Transverse colon (tissue), 4 donors: ENCODE measurements at regions not wholly inside any gene's neighbourhood (a gene's known extent, or its start where the extent isn't known, plus 50 kb on each side); places are given as distances from the start of the nearest gene placed in this dataset.

ENCODE experiments used
- DNase-seq: peaks from one replicate; pipeline ENCODE4 v3.0.0-alpha.2; 2019
- H3K27ac ChIP-seq, 4 donors: fragments of 200-600 bp; sonication (generic); 2 replicates each; pipeline ENCODE4 v1.5.1; 2016 to 2018; ENCODE audit warnings: inconsistent platforms in 4 of 4
- H3K27me3 ChIP-seq: fragments of 200-600 bp; sonication (generic); 2 replicates; pipeline ENCODE4 v1.5.1; 2017; ENCODE audit warnings: inconsistent platforms
- H3K36me3 ChIP-seq, 4 donors: fragments of 200-600 bp; sonication (generic); 2 replicates each; pipeline ENCODE4 v1.5.1; 2017 to 2019; ENCODE audit warnings: inconsistent platforms in 4 of 4
- H3K4me1 ChIP-seq, 4 donors: fragments of 200-600 bp; sonication (generic); 2 replicates each; pipeline ENCODE4 v1.5.1; 2017 to 2020; ENCODE audit warnings: inconsistent platforms in 4 of 4
- H3K4me3 ChIP-seq, 4 donors: fragments of 200-600 bp; sonication (generic); 1 replicate in 1 of 4; 2 replicates in 3 of 4; pipeline versions ENCODE4 v1.5.1 to v1.6.1; 2017 to 2019; ENCODE audit warnings: inconsistent platforms in 4 of 4
- H3K9me3 ChIP-seq, 2 donors: fragments of 200-600 bp; sonication (generic); 2 replicates each; pipeline ENCODE4 v1.5.1; 2017 to 2019; ENCODE audit warnings: inconsistent platforms in 2 of 2
- EP300 ChIP-seq: sonication (generic); formaldehyde crosslinking; IDR thresholded peaks from one replicate; pipeline ENCODE4 v1.6.1; 2017; ENCODE audit warnings: antibody characterized with exemption, low read depth
- POLR2A ChIP-seq: fragments of 450-650 bp; IDR thresholded peaks from one replicate; pipeline ENCODE4 v1.6.1; 2016; ENCODE audit warnings: antibody characterized with exemption, mild to moderate bottlenecking, moderate library complexity
- POLR2AphosphoS5 ChIP-seq, 3 donors: sonication (generic); formaldehyde crosslinking; IDR thresholded peaks; one replicate each; pipeline ENCODE4 v1.6.1; 2016; ENCODE audit warnings: antibody characterized with exemption in 3 of 3
- WGBS, 2 donors: methylation state at CpG; one replicate each; pipeline ENCODE4 v1.1.5; 2018; ENCODE audit warnings: low coverage in 1 of 2; 5-methylcytosine and 5-hydroxymethylcytosine counted together
- in situ Hi-C, 4 donors: fragments of 200-750 bp; cut with MboI; loops; one replicate each; pipeline versions ENCODE4 v1.15.0 to v1.15.1; 2017; ENCODE audit warnings: low sequenced_read_pairs in 3 of 4, low pct_ligation_motif_present in 1 of 4, low pct_unique_long_range_greater_than_20kb in 1 of 4
- intact Hi-C: fragments of 100-400 bp; cut with DNase I; formaldehyde crosslinking; loops from one replicate; pipeline ENCODE4 v1.15.1; 2023; ENCODE audit warnings: low total_unique reads
- TF ChIP-seq, protein P1 (sequence below), 5 experiments: fragments of 200-600 bp in 3 of 5; fragments of 450-650 bp in 2 of 5; sonication (generic) in 3 of 5; IDR thresholded peaks; 1 replicate in 2 of 5; 2 replicates in 3 of 5; pipeline ENCODE4 v1.5.1; 2016 to 2017; ENCODE audit warnings: antibody characterized with exemption in 5 of 5, inconsistent platforms in 3 of 5, mild to moderate bottlenecking in 2 of 5, moderate library complexity in 1 of 5

DNA sequence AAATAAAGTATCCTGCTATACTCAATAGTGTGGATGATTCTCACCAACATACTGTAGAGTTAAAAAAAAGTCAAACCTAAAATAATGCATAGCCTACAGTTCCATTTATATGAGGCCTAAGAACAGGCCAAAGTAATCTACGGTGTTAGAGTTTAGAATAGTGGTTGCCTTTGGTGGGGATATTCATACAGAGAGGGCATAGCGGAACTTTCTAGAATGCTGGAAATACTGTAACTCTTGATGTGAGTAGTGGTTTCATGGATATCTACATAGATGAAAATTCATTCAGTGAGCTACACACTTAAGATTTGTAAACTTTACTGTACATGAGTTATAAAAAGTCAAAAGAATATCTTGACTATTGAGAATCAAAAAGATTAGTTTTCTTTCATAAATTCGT, 349.9 kb upstream of the NFE2L3 start:
- TF ChIP-seq, protein P1, sequence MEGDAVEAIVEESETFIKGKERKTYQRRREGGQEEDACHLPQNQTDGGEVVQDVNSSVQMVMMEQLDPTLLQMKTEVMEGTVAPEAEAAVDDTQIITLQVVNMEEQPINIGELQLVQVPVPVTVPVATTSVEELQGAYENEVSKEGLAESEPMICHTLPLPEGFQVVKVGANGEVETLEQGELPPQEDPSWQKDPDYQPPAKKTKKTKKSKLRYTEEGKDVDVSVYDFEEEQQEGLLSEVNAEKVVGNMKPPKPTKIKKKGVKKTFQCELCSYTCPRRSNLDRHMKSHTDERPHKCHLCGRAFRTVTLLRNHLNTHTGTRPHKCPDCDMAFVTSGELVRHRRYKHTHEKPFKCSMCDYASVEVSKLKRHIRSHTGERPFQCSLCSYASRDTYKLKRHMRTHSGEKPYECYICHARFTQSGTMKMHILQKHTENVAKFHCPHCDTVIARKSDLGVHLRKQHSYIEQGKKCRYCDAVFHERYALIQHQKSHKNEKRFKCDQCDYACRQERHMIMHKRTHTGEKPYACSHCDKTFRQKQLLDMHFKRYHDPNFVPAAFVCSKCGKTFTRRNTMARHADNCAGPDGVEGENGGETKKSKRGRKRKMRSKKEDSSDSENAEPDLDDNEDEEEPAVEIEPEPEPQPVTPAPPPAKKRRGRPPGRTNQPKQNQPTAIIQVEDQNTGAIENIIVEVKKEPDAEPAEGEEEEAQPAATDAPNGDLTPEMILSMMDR (IDR thresholded peaks at IDR 0.05), result no peak
- TF ChIP-seq POLR2A (no peak), EP300 (no peak), POLR2AphosphoS5 (IDR thresholded peaks at IDR 0.05) (no peak)
- peak overlapping the region in 2 of 4 donors; percentile 36 to 59 for H3K27ac ChIP-seq
- WGBS, 2 donors, result 61 to 67% methylated on average over 3 of the region's 3 CpGs

DNA sequence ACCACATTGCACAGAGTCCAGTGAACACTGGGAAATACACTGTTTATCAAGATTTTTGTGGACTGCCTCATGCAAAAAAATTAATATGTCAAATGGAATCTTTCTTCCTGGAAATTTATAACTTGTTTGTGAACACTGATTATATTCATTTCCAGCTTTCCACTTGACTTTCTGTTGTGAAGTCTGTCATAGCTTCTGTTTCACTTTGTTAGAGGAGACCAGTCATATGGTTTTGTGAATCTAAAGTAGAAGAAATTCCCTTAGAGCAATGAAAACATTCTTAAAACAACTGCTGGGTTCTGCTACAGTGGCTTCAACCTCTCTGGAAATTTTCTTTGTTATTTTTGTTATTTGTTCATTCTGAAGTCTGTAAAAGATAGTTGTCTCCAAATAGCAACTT, 349.5 kb upstream of the NFE2L3 start:
- Histone ChIP-seq H3K4me1 (peaks cover 0 to 7% (median 4%) of the 10 kb centered on the region in 4 donors), H3K27me3 (no peaks in the 10 kb centered on the region), H3K27ac (peak overlapping the region; percentile 17 to 59 (median 28)), H3K4me3 (no peak overlapping the region), H3K9me3 (no peaks in the 10 kb centered on the region), H3K36me3 (no peaks in the 10 kb centered on the region)
- TF ChIP-seq POLR2A, result no peak
- TF ChIP-seq POLR2AphosphoS5 (IDR thresholded peaks at IDR 0.05), result peak in 1 of 3 donors; percentile 8
- TF ChIP-seq, protein P1 (IDR thresholded peaks at IDR 0.05), result no peak
- TF ChIP-seq EP300, result no peak
- intact Hi-C loops (no loop called here), in situ Hi-C loops (no loop called here)
- DNase-seq, result no peak

More for the DNA sequence above, 349.9 kb upstream of the NFE2L3 start:
- intact Hi-C loops, result no loop called here
- in situ Hi-C loops, result no loop called here
- Histone ChIP-seq H3K36me3 (no peaks in the 10 kb centered on the region), H3K4me3 (no peak overlapping the region), H3K27me3 (no peaks in the 10 kb centered on the region), H3K9me3 (no peaks in the 10 kb centered on the region), H3K4me1 (peaks cover 0 to 7% (median 2%) of the 10 kb centered on the region in 4 donors)
- DNase-seq, result no peak

- H3K4me1 ChIP-seq, result peaks cover 0 to 12% (median 5%) of the 10 kb centered on the region in 4 donors
These were observed 348.7 kb upstream of the NFE2L3 start for GRCh38 chr7:25803117-25803887.

GRCh38 chr7:25804154-25804553, 347.8 kb upstream of the NFE2L3 start:
- no peaks in the 10 kb centered on the region for H3K27me3 ChIP-seq
- H3K4me3 ChIP-seq, result no peak overlapping the region
- no peaks in the 10 kb centered on the region for H3K9me3 ChIP-seq
- no peak for TF ChIP-seq EP300
- TF ChIP-seq, protein P1 (IDR thresholded peaks at IDR 0.05), result no peak
- TF ChIP-seq POLR2A, result no peak
- no peak for TF ChIP-seq POLR2AphosphoS5 (IDR thresholded peaks at IDR 0.05)
- WGBS, 2 donors, result 84 to 86% methylated on average over 4 of the region's 4 CpGs
- in situ Hi-C loops, result no loop called here
- H3K27ac ChIP-seq, result peak overlapping the region in 2 of 4 donors; percentile 55 to 59
- intact Hi-C loops, result no loop called here
- no peaks in the 10 kb centered on the region for H3K36me3 ChIP-seq
- no peak for DNase-seq
- peaks cover 0 to 15% (median 5%) of the 10 kb centered on the region in 4 donors for H3K4me1 ChIP-seq

More at GRCh38 chr7:25803117-25803887, 348.7 kb upstream of the NFE2L3 start:
- TF ChIP-seq, protein P1 (IDR thresholded peaks at IDR 0.05), result no peak
- no peak for TF ChIP-seq POLR2AphosphoS5 (IDR thresholded peaks at IDR 0.05)
- TF ChIP-seq POLR2A, result no peak
- no peak for TF ChIP-seq EP300
- no peaks in the 10 kb centered on the region for H3K27me3 ChIP-seq
- peak overlapping the region; percentile 5 to 59 (median 22) for H3K27ac ChIP-seq
- H3K9me3 ChIP-seq, result no peaks in the 10 kb centered on the region
- H3K36me3 ChIP-seq, result no peaks in the 10 kb centered on the region
- no peak overlapping the region for H3K4me3 ChIP-seq
- 76 to 93% methylated on average over 5 to 11 of the region's 11 CpGs for WGBS, 2 donors
- in situ Hi-C loops, result no loop called here
- intact Hi-C loops, result no loop called here
- DNase-seq, result no peak
